ENCODE measurements at regions not wholly inside any gene's neighbourhood (a gene's known extent, or its start where the extent isn't known, plus 50 kb on each side); places are given as distances from the start of the nearest gene placed in this dataset.
"Not testable (repeated sequence)": the region's sequence is repeated elsewhere in the genome, so short reads cannot be mapped to it uniquely, and the experiment has no call there.

- H3K9me3 Mint-ChIP-seq; DNase-seq (ENCODE audit: low spot score in 2 of 2); H3K4me3 Mint-ChIP-seq; H3K4me1 Mint-ChIP-seq; H3K36me3 Mint-ChIP-seq; H3K27ac Mint-ChIP-seq; ATAC-seq: not testable (repeated sequence)
Measured at GRCh38 chr1:234824836-234825235, 214.9 kb upstream of the IRF2BP2 start.

- H3K27ac Mint-ChIP-seq, result no peak overlapping the region
- ATAC-seq (no peak), DNase-seq (ENCODE audit: low spot score in 2 of 2) (no peak)
Measured at GRCh38 chr1:234823191-234824176, 213.5 kb upstream of the IRF2BP2 start.

GRCh38 chr1:234821840-234822239, 211.9 kb upstream of the IRF2BP2 start:
- no peaks in the 10 kb centered on the region for H3K36me3 Mint-ChIP-seq
- ATAC-seq (no peak), DNase-seq (ENCODE audit: low spot score in 2 of 2) (no peak)
- no peaks in the 10 kb centered on the region for H3K4me1 Mint-ChIP-seq
- no peak overlapping the region for H3K27ac Mint-ChIP-seq
- no peaks in the 10 kb centered on the region for H3K9me3 Mint-ChIP-seq
- H3K4me3 Mint-ChIP-seq, result no peak overlapping the region

More at GRCh38 chr1:234823191-234824176, 213.5 kb upstream of the IRF2BP2 start:
- Mint-ChIP-seq H3K4me3 (no peak overlapping the region), H3K4me1 (no peaks in the 10 kb centered on the region), H3K36me3 (no peaks in the 10 kb centered on the region), H3K9me3 (no peaks in the 10 kb centered on the region)

GRCh38 chr1:234820597-234820996, 210.6 kb upstream of the IRF2BP2 start:
- Mint-ChIP-seq H3K9me3 (no peaks in the 10 kb centered on the region), H3K4me3 (no peak overlapping the region), H3K36me3 (no peaks in the 10 kb centered on the region), H3K27ac (no peak overlapping the region), H3K4me1 (no peaks in the 10 kb centered on the region)
- DNase-seq (ENCODE audit: low spot score in 2 of 2) (no peak), ATAC-seq (no peak)

GRCh38 chr1:234819845-234820244, 209.9 kb upstream of the IRF2BP2 start:
- not testable (repeated sequence) for H3K9me3 Mint-ChIP-seq; H3K4me3 Mint-ChIP-seq; H3K4me1 Mint-ChIP-seq; H3K36me3 Mint-ChIP-seq; ATAC-seq; DNase-seq (ENCODE audit: low spot score in 2 of 2); H3K27ac Mint-ChIP-seq

GRCh38 chr1:234818040-234818387, 208.0 kb upstream of the IRF2BP2 start:
- H3K4me1 Mint-ChIP-seq; DNase-seq (ENCODE audit: low spot score in 2 of 2); H3K36me3 Mint-ChIP-seq; ATAC-seq; H3K4me3 Mint-ChIP-seq; H3K9me3 Mint-ChIP-seq; H3K27ac Mint-ChIP-seq: not testable (repeated sequence)

- not testable (repeated sequence) for H3K4me3 Mint-ChIP-seq, H3K9me3 Mint-ChIP-seq
Measured at GRCh38 chr1:234817313-234818039, 207.5 kb upstream of the IRF2BP2 start.

GRCh38 chr1:234816864-234817263, 206.9 kb upstream of the IRF2BP2 start:
- H3K9me3 Mint-ChIP-seq; H3K4me1 Mint-ChIP-seq; H3K36me3 Mint-ChIP-seq; ATAC-seq; DNase-seq (ENCODE audit: low spot score in 2 of 2); H3K27ac Mint-ChIP-seq; H3K4me3 Mint-ChIP-seq: not testable (repeated sequence)

More at GRCh38 chr1:234817313-234818039, 207.5 kb upstream of the IRF2BP2 start:
- not testable (repeated sequence) for DNase-seq (ENCODE audit: low spot score in 2 of 2); H3K36me3 Mint-ChIP-seq; ATAC-seq; H3K4me1 Mint-ChIP-seq; H3K27ac Mint-ChIP-seq

- not testable (repeated sequence) for DNase-seq (ENCODE audit: low spot score in 2 of 2); ATAC-seq; H3K36me3 Mint-ChIP-seq; H3K4me1 Mint-ChIP-seq; H3K27ac Mint-ChIP-seq; H3K9me3 Mint-ChIP-seq; H3K4me3 Mint-ChIP-seq
Measured at GRCh38 chr1:234816186-234816851, 206.3 kb upstream of the IRF2BP2 start.

- not testable (repeated sequence) for H3K9me3 Mint-ChIP-seq; H3K36me3 Mint-ChIP-seq; DNase-seq (ENCODE audit: low spot score in 2 of 2); H3K27ac Mint-ChIP-seq; H3K4me1 Mint-ChIP-seq; H3K4me3 Mint-ChIP-seq; ATAC-seq
Measured at GRCh38 chr1:234815295-234815815, 205.4 kb upstream of the IRF2BP2 start.

- not testable (repeated sequence) for H3K9me3 Mint-ChIP-seq; DNase-seq (ENCODE audit: low spot score in 2 of 2); ATAC-seq; H3K4me1 Mint-ChIP-seq; H3K36me3 Mint-ChIP-seq; H3K27ac Mint-ChIP-seq; H3K4me3 Mint-ChIP-seq
Measured at GRCh38 chr1:234814235-234814634, 204.3 kb upstream of the IRF2BP2 start.

GRCh38 chr1:234811824-234812223, 201.8 kb upstream of the IRF2BP2 start:
- ATAC-seq; H3K9me3 Mint-ChIP-seq; H3K36me3 Mint-ChIP-seq; H3K4me3 Mint-ChIP-seq; H3K4me1 Mint-ChIP-seq; H3K27ac Mint-ChIP-seq; DNase-seq (ENCODE audit: low spot score in 2 of 2): not testable (repeated sequence)

GRCh38 chr1:234810726-234811125, 200.7 kb upstream of the IRF2BP2 start:
- ATAC-seq, H3K36me3 Mint-ChIP-seq, H3K4me3 Mint-ChIP-seq: not testable (repeated sequence)

GRCh38 chr1:234809854-234810245, 199.9 kb upstream of the IRF2BP2 start:
- not testable (repeated sequence) for ATAC-seq; H3K36me3 Mint-ChIP-seq; H3K9me3 Mint-ChIP-seq; H3K4me3 Mint-ChIP-seq; H3K27ac Mint-ChIP-seq; DNase-seq (ENCODE audit: low spot score in 2 of 2); H3K4me1 Mint-ChIP-seq

More at GRCh38 chr1:234810726-234811125, 200.7 kb upstream of the IRF2BP2 start:
- not testable (repeated sequence) for DNase-seq (ENCODE audit: low spot score in 2 of 2); H3K27ac Mint-ChIP-seq; H3K9me3 Mint-ChIP-seq; H3K4me1 Mint-ChIP-seq

Measured in stimulated activated effector memory CD8-positive, alpha-beta T cell treated with anti-CD3 and anti-CD28 coated beads, Interleukin-12 subunit alpha, Interleukin-12 subunit beta, amount 100 ng/mL, for 72 hours (primary cell).